ENCODE measurements at regions not wholly inside any gene's neighbourhood (a gene's known extent, or its start where the extent isn't known, plus 50 kb on each side); places are given as distances from the start of the nearest gene placed in this dataset.

DNA sequence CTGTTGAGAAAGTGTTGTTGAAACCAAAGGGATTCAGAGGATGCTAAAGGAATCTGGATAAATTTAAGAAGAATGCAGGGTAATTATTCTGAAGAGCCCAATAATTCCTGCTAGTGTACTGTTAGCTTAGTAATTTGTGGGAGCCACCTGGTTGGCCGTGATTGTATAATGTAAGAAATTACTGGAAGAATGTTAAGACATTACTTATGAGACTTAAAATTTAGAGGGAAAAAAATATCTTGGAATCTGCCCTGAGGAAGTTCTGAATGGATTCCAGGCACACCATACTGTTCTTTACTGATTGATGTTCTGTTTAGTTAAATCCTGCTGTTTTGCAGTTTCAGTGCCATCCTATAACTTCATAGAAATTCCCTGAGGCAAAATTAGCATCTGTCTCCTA is 155.0 kb upstream of the RHOBTB1 start:
- Histone ChIP-seq H3K4me1 (ENCODE audit: insufficient read depth, low read length) (no peaks in the 10 kb centered on the region), H3K4me2 (ENCODE audit: insufficient read depth, low read length) (no peak overlapping the region), H3K9me3 (ENCODE audit: low read depth, low read length) (no peaks in the 10 kb centered on the region), H2AFZ (ENCODE audit: low read length) (no peak overlapping the region), H3K27me3 (ENCODE audit: insufficient read depth, low read length) (peaks cover 19% of the 10 kb centered on the region), H3K79me2 (ENCODE audit: insufficient read depth, low read length) (no peaks in the 10 kb centered on the region), H3K36me3 (ENCODE audit: insufficient read depth, low read length) (no peaks in the 10 kb centered on the region), H4K20me1 (ENCODE audit: insufficient read depth, low read length) (no peaks in the 10 kb centered on the region), H3K27ac (ENCODE audit: low read depth, low read length) (no peak overlapping the region), H3K4me3 (ENCODE audit: insufficient read depth, low read length) (no peak overlapping the region)
- no peak for TF ChIP-seq CTCF (IDR thresholded peaks at IDR 0.05; ENCODE audit: extremely low read depth, low read depth, low read length)
- no peak for DNase-seq (ENCODE audit: insufficient read length, low spot score, missing footprints)

DNA sequence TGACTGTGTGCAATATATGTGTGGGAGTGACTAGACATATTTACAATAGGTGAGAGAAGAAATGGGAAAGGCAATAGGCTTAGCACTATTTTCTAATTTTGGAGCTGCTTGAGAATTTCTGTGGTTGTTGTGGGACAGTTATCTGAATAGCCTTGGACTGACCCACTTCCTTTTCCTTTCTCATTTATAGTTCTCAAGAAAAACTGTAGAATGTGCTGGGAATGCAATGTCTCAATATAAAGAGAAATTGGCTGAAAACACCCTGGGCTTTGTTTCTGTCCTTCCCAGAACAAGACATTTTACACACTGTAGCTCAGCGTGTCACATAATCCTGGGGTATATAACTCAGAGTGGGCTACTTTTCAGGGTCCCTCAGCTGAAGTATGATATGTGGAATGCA is 153.0 kb upstream of the RHOBTB1 start:
- H3K27ac ChIP-seq (ENCODE audit: low read depth, low read length): no peak overlapping the region
- H3K36me3 ChIP-seq (ENCODE audit: insufficient read depth, low read length): no peaks in the 10 kb centered on the region
- no peak overlapping the region for H3K4me3 ChIP-seq (ENCODE audit: insufficient read depth, low read length)
- H3K27me3 ChIP-seq (ENCODE audit: insufficient read depth, low read length): peaks cover 19% of the 10 kb centered on the region
- no peak overlapping the region for H3K4me2 ChIP-seq (ENCODE audit: insufficient read depth, low read length)
- H3K9me3 ChIP-seq (ENCODE audit: low read depth, low read length): no peaks in the 10 kb centered on the region
- no peak for DNase-seq (ENCODE audit: insufficient read length, low spot score, missing footprints)
- no peaks in the 10 kb centered on the region for H4K20me1 ChIP-seq (ENCODE audit: insufficient read depth, low read length)
- H2AFZ ChIP-seq (ENCODE audit: low read length): no peak overlapping the region
- no peaks in the 10 kb centered on the region for H3K4me1 ChIP-seq (ENCODE audit: insufficient read depth, low read length)
- no peaks in the 10 kb centered on the region for H3K79me2 ChIP-seq (ENCODE audit: insufficient read depth, low read length)
- no peak for TF ChIP-seq CTCF (IDR thresholded peaks at IDR 0.05; ENCODE audit: extremely low read depth, low read depth, low read length)

- Histone ChIP-seq H3K4me2 (ENCODE audit: insufficient read depth, low read length) (no peak overlapping the region), H3K9me3 (ENCODE audit: low read depth, low read length) (no peaks in the 10 kb centered on the region), H3K27ac (ENCODE audit: low read depth, low read length) (no peak overlapping the region), H3K27me3 (ENCODE audit: insufficient read depth, low read length) (peaks cover 19% of the 10 kb centered on the region), H3K4me3 (ENCODE audit: insufficient read depth, low read length) (no peak overlapping the region), H3K4me1 (ENCODE audit: insufficient read depth, low read length) (no peaks in the 10 kb centered on the region), H2AFZ (ENCODE audit: low read length) (no peak overlapping the region), H4K20me1 (ENCODE audit: insufficient read depth, low read length) (no peaks in the 10 kb centered on the region), H3K36me3 (ENCODE audit: insufficient read depth, low read length) (no peaks in the 10 kb centered on the region), H3K79me2 (ENCODE audit: insufficient read depth, low read length) (no peaks in the 10 kb centered on the region)
- no peak for DNase-seq (ENCODE audit: insufficient read length, low spot score, missing footprints)
- no peak for TF ChIP-seq CTCF (IDR thresholded peaks at IDR 0.05; ENCODE audit: extremely low read depth, low read depth, low read length)
Measured at GRCh38 chr10:61096056-61096455, 152.1 kb upstream of the RHOBTB1 start.

GRCh38 chr10:61091531-61091930 is 147.5 kb upstream of the RHOBTB1 start:
- no peak for DNase-seq (ENCODE audit: insufficient read length, low spot score, missing footprints)
- Histone ChIP-seq H3K4me1 (ENCODE audit: insufficient read depth, low read length) (no peaks in the 10 kb centered on the region), H3K27me3 (ENCODE audit: insufficient read depth, low read length) (peaks cover 8% of the 10 kb centered on the region), H3K9me3 (ENCODE audit: low read depth, low read length) (no peaks in the 10 kb centered on the region), H3K79me2 (ENCODE audit: insufficient read depth, low read length) (no peaks in the 10 kb centered on the region), H3K4me2 (ENCODE audit: insufficient read depth, low read length) (no peak overlapping the region), H4K20me1 (ENCODE audit: insufficient read depth, low read length) (no peaks in the 10 kb centered on the region), H3K27ac (ENCODE audit: low read depth, low read length) (no peak overlapping the region), H3K36me3 (ENCODE audit: insufficient read depth, low read length) (no peaks in the 10 kb centered on the region), H2AFZ (ENCODE audit: low read length) (no peak overlapping the region), H3K4me3 (ENCODE audit: insufficient read depth, low read length) (no peak overlapping the region)
- no peak for TF ChIP-seq CTCF (IDR thresholded peaks at IDR 0.05; ENCODE audit: extremely low read depth, low read depth, low read length)

Measured in osteoblast (primary cell).